Astrocyte of the spinal cord (primary cell): ENCODE measurements at regions not wholly inside any gene's neighbourhood (a gene's known extent, or its start where the extent isn't known, plus 50 kb on each side); places are given as distances from the start of the nearest gene placed in this dataset.

Experiments used
- DNase-seq: peaks from one replicate; pipeline ENCODE4 v3.0.0; 2011; ENCODE audit warnings: low read depth, low spot score
- H3K4me3 ChIP-seq: 2 replicates; pipeline ENCODE4 v1.5.1; 2011; ENCODE audit warnings: low read depth, mild to moderate bottlenecking, low read length, moderate library complexity
- in situ Hi-C: cut with HindIII; loops from 2 replicates; pipeline ENCODE4 v1.10.0; 2017; ENCODE audit warnings: low sequenced_read_pairs
- TF ChIP-seq, protein P1 (sequence below): IDR thresholded peaks from 2 replicates; pipeline ENCODE4 v1.5.1; 2012; ENCODE audit warnings: low read depth, mild to moderate bottlenecking, low read length, inconsistent platforms

DNA sequence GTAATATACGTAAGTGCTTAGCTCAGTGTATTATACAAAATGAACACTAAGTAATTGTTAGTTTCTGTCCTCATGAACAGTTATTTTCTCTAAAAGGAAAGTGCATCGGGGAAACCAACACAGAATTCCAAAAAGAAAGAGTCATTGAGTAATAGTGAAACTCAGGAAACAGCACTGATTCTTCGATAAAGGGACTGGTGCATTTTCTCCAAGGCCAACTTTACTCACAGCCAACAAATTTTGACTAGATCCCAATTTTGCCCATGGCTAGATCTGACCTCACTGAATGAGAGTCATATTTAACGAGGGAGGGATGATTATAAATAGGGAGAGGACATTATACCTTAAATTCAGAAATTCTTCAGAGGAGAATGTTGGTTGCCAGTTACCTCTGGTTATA lies 390.9 kb upstream of the NRSN1 start:
- DNase-seq, result no peak
- in situ Hi-C loops, result no loop called here

DNA sequence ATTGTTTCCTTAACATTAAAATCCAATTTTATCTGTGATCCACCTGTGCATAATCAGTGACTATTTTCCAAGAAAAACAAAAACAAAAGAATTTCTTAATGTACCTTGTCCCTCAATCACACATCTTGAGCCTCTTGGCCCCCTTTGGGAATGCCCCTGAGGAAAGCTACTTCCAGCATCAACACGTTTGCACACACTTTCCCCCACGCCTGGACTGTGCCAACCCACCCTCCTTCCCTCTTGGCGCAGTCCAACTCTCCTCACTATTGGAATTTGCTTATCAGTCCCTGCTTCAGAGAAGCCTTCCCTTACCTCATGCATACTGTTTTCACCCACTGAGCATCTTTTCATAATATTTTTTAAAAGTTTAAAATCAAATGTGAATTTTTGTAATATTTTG lies 389.4 kb upstream of the NRSN1 start:
- TF ChIP-seq, protein P1, sequence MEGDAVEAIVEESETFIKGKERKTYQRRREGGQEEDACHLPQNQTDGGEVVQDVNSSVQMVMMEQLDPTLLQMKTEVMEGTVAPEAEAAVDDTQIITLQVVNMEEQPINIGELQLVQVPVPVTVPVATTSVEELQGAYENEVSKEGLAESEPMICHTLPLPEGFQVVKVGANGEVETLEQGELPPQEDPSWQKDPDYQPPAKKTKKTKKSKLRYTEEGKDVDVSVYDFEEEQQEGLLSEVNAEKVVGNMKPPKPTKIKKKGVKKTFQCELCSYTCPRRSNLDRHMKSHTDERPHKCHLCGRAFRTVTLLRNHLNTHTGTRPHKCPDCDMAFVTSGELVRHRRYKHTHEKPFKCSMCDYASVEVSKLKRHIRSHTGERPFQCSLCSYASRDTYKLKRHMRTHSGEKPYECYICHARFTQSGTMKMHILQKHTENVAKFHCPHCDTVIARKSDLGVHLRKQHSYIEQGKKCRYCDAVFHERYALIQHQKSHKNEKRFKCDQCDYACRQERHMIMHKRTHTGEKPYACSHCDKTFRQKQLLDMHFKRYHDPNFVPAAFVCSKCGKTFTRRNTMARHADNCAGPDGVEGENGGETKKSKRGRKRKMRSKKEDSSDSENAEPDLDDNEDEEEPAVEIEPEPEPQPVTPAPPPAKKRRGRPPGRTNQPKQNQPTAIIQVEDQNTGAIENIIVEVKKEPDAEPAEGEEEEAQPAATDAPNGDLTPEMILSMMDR, result no peak
- in situ Hi-C loops, result no loop called here
- no peak for DNase-seq
- H3K4me3 ChIP-seq, result no peak overlapping the region

More for the DNA sequence above, 390.9 kb upstream of the NRSN1 start:
- no peak overlapping the region for H3K4me3 ChIP-seq
- TF ChIP-seq, protein P1, result no peak

DNA sequence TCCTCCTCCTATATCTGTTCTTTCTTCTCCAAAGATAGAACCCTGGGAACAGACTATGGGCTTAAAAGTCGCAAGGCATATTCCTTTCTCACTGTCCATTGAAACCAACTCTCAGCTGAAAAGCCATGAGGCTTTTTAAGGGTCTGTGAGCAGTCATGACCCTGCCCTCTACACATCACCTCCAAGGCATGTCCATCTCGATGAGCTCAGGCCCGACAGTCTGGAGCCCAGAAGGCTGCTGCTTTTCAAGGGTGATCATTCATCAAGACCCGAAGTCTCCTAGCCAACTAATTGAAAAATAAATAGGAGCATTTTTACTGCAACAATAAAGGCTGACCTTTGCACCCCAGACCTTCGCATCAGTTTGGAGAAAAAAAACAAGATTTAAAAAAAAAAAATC lies 378.8 kb upstream of the NRSN1 start:
- TF ChIP-seq, protein P1, result no peak
- in situ Hi-C loops, result no loop called here
- no peak overlapping the region for H3K4me3 ChIP-seq
- no peak for DNase-seq

DNA sequence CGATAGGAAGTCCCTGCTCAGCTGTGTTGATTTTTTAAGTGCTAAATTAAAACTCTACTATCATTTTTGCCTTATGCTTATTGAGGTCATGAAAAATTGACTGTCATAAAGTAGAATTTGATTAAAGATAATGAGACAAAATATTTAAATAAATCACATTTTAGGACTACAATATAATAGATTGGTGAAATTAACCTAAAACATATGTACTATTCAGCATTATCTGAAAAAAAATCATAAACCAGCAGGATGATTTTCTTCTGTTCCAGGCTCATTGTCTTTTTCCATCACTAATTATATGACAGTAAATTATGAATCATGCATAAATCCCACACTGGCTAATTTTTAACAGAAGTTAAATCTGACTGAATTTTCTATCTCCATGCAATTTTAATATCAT lies 373.6 kb upstream of the NRSN1 start:
- in situ Hi-C loops, result no loop called here
- no peak overlapping the region for H3K4me3 ChIP-seq
- TF ChIP-seq, protein P1, result no peak
- DNase-seq, result no peak

DNA sequence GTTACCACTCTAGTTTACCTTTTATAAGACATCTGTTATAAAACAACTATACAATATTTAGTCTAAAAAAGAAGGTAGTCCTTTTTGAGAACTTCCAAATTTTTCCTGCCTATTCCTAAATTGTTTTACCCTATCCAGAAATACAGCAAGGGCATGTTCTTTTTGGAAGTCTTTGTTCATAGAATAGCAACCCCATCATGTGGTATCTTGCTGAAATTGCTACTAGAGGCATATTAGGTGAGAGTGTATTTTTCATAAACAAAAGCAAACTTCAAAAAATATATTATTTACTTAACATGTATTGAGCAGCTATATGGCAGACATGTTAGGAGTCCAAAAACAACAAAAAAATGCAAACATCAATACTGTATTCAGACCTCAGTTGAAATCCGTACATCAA lies 371.8 kb upstream of the NRSN1 start:
- DNase-seq, result no peak
- in situ Hi-C loops, result no loop called here
- no peak overlapping the region for H3K4me3 ChIP-seq
- TF ChIP-seq, protein P1, result peak; percentile 5

DNA sequence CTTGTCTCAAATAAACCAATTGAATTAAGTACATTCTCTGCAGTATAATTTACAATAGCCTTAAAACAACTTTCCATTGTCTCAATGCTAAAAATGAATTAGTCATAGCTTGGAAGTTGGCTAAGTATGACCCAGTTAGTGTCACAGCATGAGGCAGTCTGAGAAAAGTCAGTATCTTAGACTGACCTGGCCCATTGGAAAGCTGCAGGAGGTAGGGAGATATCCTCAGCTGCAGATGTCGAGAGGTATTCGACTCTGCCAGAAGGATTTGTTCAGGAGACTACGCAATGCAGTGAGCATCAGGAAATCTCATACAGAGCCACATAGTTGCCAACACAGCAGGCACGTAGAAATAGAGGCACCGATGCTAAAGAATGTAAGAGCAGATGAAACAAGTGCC lies 350.9 kb upstream of the NRSN1 start:
- in situ Hi-C loops, result no loop called here
- DNase-seq, result peak; percentile 65
- TF ChIP-seq, protein P1, result no peak
- no peak overlapping the region for H3K4me3 ChIP-seq

DNA sequence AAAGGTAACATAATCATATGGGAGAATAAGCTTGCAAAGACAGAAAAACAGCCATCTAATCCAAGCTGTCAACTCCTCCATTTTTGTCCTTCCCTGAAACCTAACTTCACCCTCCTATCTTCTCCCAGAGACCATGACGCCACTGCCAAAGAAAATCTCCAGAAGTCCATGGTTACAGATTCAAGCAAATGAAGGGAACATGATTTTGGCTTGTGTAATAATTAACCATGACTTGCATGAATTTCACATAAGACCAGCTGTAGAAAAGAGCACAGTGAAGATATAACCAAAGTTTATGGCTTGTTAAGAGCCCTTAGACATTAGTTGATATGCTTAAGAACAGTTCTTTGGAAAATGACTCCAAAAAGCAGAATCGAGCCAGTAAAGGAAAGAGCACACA lies 342.1 kb upstream of the NRSN1 start:
- in situ Hi-C loops, result no loop called here
- no peak overlapping the region for H3K4me3 ChIP-seq
- TF ChIP-seq, protein P1, result no peak
- DNase-seq, result peak; percentile 3
